HCT116 (cell line): ENCODE measurements at regions not wholly inside any gene's neighbourhood (a gene's known extent, or its start where the extent isn't known, plus 50 kb on each side); places are given as distances from the start of the nearest gene placed in this dataset.

Experiments used
- ATAC-seq: fragments of 200-7000 bp; cut with Tn5 transposase; 2 replicates; pipeline ENCODE4 v1.9.1; 2020; ENCODE audit warnings: mild to moderate bottlenecking, moderate library complexity
- BruUV-seq: library from RNA; stranded (reverse); fragments of 400-500 nt; replicated peaks from 2 replicates; lab custom pipeline; 2021; lab: Mats Ljungman, UMichigan
- CTCF ChIA-PET: fragments of 300-600 bp; sonication (Branson Sonifier 250); formaldehyde crosslinking; loops from one replicate; lab custom pipeline; 2021; ENCODE audit warnings: antibody characterized with exemption; lab: Charles Lee
- POLR2A ChIA-PET: fragments of 300-600, 350-600 bp; sonication (Branson Sonifier 250); formaldehyde crosslinking; loops from one replicate; lab custom pipeline; 2021; ENCODE audit warnings: antibody characterized with exemption; lab: Charles Lee
- RAD21 ChIA-PET, 2 experiments: fragments of 300-600 bp; sonication (Branson Sonifier 250); formaldehyde crosslinking; loops; one replicate each; lab custom pipeline; 2023; ENCODE audit warnings: low total read pairs in 2 of 2; ENCODE audit not compliant: uncharacterized antibody in 2 of 2, unreplicated experiment in 2 of 2, low non-redundant PET in 1 of 2; lab: Charles Lee
- DNase-seq: peaks from one replicate; pipeline ENCODE4 v3.0.0-alpha.2; 2010; ENCODE audit warnings: low read depth, low spot score
- H2AFZ ChIP-seq: fragments of 200-600 bp; shearing (Covaris generic), sonication (generic); 2 replicates; pipeline ENCODE4 v1.6.1; 2017; ENCODE audit warnings: low read depth, mixed run types, mixed read lengths, antibody characterized with exemption, low read length; ENCODE audit not compliant: poor library complexity, severe bottlenecking
- H3K27ac ChIP-seq: 2 replicates; pipeline ENCODE4 v1.5.1; 2012; ENCODE audit warnings: low read depth, low read length
- H3K27me3 ChIP-seq: fragments of 200-600 bp; sonication (generic); 2 replicates; pipeline ENCODE4 v1.6.1; 2016; ENCODE audit warnings: mixed run types, low read length, mixed read lengths; ENCODE audit not compliant: insufficient read depth
- H3K36me3 ChIP-seq, 2 experiments: fragments of 200-500 bp in 1 of 2; fragments of 200-600 bp in 1 of 2; sonication (Bioruptor generic) in 1 of 2; sonication (generic) in 1 of 2; 2 replicates each; pipeline versions ENCODE4 v1.5.1 to v1.6.1; 2014 to 2016; ENCODE audit warnings: low read length in 2 of 2, inconsistent platforms in 1 of 2, mixed read lengths in 1 of 2, mixed run types in 1 of 2; ENCODE audit not compliant: insufficient read depth in 2 of 2, control insufficient read depth in 1 of 2
- H3K4me1 ChIP-seq, 2 experiments: fragments of 200-600 bp in 1 of 2; sonication (generic) in 1 of 2; 2 replicates each; pipeline versions ENCODE4 v1.5.1 to v1.6.1; 2012 to 2017; ENCODE audit warnings: low read length in 2 of 2, inconsistent platforms in 1 of 2, mild to moderate bottlenecking in 1 of 2, mixed read lengths in 1 of 2, mixed run types in 1 of 2, moderate library complexity in 1 of 2; ENCODE audit not compliant: insufficient read depth in 2 of 2, control insufficient read depth in 1 of 2
- H3K4me2 ChIP-seq: fragments of 200-600 bp; sonication (generic); 2 replicates; pipeline ENCODE4 v1.6.1; 2017; ENCODE audit warnings: mixed run types, low read length, mixed read lengths
- H3K4me3 ChIP-seq, 2 experiments: fragments of 200-600 bp in 1 of 2; sonication (generic) in 1 of 2; replicated peaks in 1 of 2; 2 replicates each; pipeline ENCODE4 v1.5.1; 2011 to 2016; ENCODE audit warnings: low read length in 2 of 2, control low read depth in 1 of 2, low read depth in 1 of 2, mild to moderate bottlenecking in 1 of 2, mixed read lengths in 1 of 2, mixed run types in 1 of 2
- H3K79me2 ChIP-seq: fragments of 200-600 bp; sonication (generic); 2 replicates; pipeline ENCODE4 v1.6.1; 2017; ENCODE audit warnings: mild to moderate bottlenecking, mixed run types, low read length, moderate library complexity, mixed read lengths; ENCODE audit not compliant: insufficient read depth
- H3K9ac ChIP-seq: fragments of 200-600 bp; sonication (generic); 2 replicates; pipeline ENCODE4 v1.6.1; 2016; ENCODE audit warnings: low read length, mixed read lengths
- H3K9me2 ChIP-seq: fragments of 200-600 bp; sonication (generic), shearing (Covaris generic); 2 replicates; pipeline ENCODE4 v1.6.1; 2017; ENCODE audit warnings: mixed run types, mild to moderate bottlenecking, moderate library complexity; ENCODE audit not compliant: insufficient read depth
- H3K9me3 ChIP-seq, 2 experiments: fragments of 200-500 bp in 1 of 2; fragments of 200-600 bp in 1 of 2; sonication (Bioruptor generic) in 1 of 2; sonication (generic) in 1 of 2; 2 replicates each; pipeline ENCODE4 v1.6.1; 2014 to 2017; ENCODE audit warnings: low read length in 2 of 2, mixed read lengths in 2 of 2, inconsistent platforms in 1 of 2, low read depth in 1 of 2, mild to moderate bottlenecking in 1 of 2, mixed run types in 1 of 2, moderate library complexity in 1 of 2; ENCODE audit not compliant: control insufficient read depth in 1 of 2, insufficient read depth in 1 of 2
- H4K20me1 ChIP-seq: fragments of 200-600 bp; sonication (generic), shearing (Covaris generic); 2 replicates; pipeline ENCODE4 v1.6.1; 2017; ENCODE audit warnings: mixed run types, mild to moderate bottlenecking, moderate library complexity; ENCODE audit not compliant: insufficient read depth
- CBX3 ChIP-seq: IDR thresholded peaks from 2 replicates; pipeline ENCODE4 v1.6.1; 2012; ENCODE audit warnings: low read depth
- SP1 ChIP-seq: IDR thresholded peaks from 2 replicates; pipeline ENCODE4 v1.6.1; 2012; ENCODE audit warnings: low read depth
- SRF ChIP-seq: IDR thresholded peaks from 2 replicates; pipeline ENCODE4 v1.6.1; 2012; ENCODE audit warnings: low read depth
- TCF7L2 ChIP-seq: IDR thresholded peaks from 2 replicates; pipeline ENCODE4 v1.7.0; 2011; ENCODE audit warnings: borderline replicate concordance, inconsistent platforms; ENCODE audit not compliant: insufficient read depth, insufficient read length; ENCODE audit errors: extremely low read depth
- YY1 ChIP-seq: IDR thresholded peaks from 2 replicates; pipeline ENCODE4 v1.6.1; 2011; ENCODE audit warnings: low read length, low read depth, moderate library complexity, mild to moderate bottlenecking; ENCODE audit not compliant: insufficient replicate concordance; ENCODE audit errors: extremely low read depth
- ZNF274 ChIP-seq: fragments of 200-500 bp; sonication (Bioruptor generic); IDR thresholded peaks from 2 replicates; pipeline ENCODE4 v1.6.1; 2014; ENCODE audit warnings: mild to moderate bottlenecking, low read depth, low read length, inconsistent platforms
- intact Hi-C: fragments of 100-400 bp; cut with micrococcal nuclease; formaldehyde crosslinking; loops from 2 replicates; pipeline ENCODE4 v1.10.0; 2022
- TF ChIP-seq, protein P1 (sequence below), 3 experiments: fragments of 200-600 bp in 1 of 3; sonication (generic) in 1 of 3; IDR thresholded peaks in 2 of 3; conservative IDR thresholded peaks in 1 of 3; 2 replicates each; pipeline ENCODE4 v1.5.1; 2012 to 2017; ENCODE audit warnings: low read depth in 2 of 3, low read length in 2 of 3, antibody characterized with exemption in 1 of 3, borderline replicate concordance in 1 of 3, control low read depth in 1 of 3, mild to moderate bottlenecking in 1 of 3, mixed read lengths in 1 of 3, mixed run types in 1 of 3, moderate library complexity in 1 of 3; ENCODE audit not compliant: insufficient read depth in 1 of 3
- TF ChIP-seq, protein P2 (sequence below): IDR thresholded peaks from 2 replicates; pipeline ENCODE4 v1.6.1; 2012

DNA sequence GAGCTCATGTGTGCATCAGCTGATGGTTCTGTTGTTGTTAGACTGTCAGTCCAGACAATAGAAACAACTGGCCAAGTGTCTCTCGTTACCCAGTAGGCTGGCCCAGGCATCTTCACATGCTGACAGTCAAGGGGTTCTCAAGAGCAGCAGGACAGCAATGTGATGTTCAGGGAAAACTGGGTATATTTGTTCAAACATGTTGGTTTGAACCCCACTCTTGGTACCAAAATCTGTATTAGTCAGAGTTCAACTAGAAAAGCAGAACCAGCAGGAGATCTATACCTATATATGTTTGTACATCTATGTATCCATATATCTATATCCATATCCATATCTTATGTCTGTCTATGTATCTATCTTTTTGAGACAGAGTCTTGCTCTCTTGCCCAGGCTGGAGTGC, 108.1 kb downstream of the LRRC70 start (continued):
- TF ChIP-seq ZNF274: no peak
- no peak for TF ChIP-seq CBX3
- no peak for TF ChIP-seq SP1
- TF ChIP-seq, protein P1, sequence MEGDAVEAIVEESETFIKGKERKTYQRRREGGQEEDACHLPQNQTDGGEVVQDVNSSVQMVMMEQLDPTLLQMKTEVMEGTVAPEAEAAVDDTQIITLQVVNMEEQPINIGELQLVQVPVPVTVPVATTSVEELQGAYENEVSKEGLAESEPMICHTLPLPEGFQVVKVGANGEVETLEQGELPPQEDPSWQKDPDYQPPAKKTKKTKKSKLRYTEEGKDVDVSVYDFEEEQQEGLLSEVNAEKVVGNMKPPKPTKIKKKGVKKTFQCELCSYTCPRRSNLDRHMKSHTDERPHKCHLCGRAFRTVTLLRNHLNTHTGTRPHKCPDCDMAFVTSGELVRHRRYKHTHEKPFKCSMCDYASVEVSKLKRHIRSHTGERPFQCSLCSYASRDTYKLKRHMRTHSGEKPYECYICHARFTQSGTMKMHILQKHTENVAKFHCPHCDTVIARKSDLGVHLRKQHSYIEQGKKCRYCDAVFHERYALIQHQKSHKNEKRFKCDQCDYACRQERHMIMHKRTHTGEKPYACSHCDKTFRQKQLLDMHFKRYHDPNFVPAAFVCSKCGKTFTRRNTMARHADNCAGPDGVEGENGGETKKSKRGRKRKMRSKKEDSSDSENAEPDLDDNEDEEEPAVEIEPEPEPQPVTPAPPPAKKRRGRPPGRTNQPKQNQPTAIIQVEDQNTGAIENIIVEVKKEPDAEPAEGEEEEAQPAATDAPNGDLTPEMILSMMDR (IDR thresholded peaks at IDR 0.05 in 2 of 3, conservative IDR thresholded peaks at IDR 0.05 in 1 of 3; ENCODE audit: borderline replicate concordance in 1 of 3, insufficient read depth in 1 of 3, low read depth in 2 of 3, low read length in 2 of 3): no peak
- TF ChIP-seq TCF7L2: no peak
- TF ChIP-seq YY1: no peak

DNA sequence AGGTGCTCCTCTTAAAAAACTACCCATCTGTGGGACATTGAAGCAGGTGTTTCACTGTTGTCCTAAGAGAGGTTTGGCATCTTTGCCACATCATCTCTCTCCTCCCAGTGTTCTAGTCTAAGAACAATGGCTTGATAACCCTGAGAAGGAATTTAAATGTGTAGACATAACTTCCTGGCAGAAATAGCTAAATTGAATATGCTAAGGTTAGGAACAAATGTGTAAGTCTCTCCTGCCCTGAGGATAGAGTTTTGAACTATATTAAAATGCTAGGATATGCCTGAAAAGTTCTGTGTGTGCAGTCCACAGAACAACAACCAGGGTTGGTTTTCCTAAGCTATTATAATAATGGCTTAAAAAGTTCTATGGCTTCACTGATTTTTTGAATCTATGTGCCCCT, 106.6 kb downstream of the LRRC70 start:
- Histone ChIP-seq H3K27me3 (no peaks in the 10 kb centered on the region), H3K9me2 (no peaks in the 10 kb centered on the region), H3K4me3 (no peak overlapping the region), H2AFZ (no peak overlapping the region), H4K20me1 (no peaks in the 10 kb centered on the region), H3K9ac (no peak overlapping the region), H3K4me1 (no peaks in the 10 kb centered on the region), H3K27ac (no peak overlapping the region), H3K36me3 (no peaks in the 10 kb centered on the region), H3K9me3 (no peaks in the 10 kb centered on the region), H3K79me2 (no peaks in the 10 kb centered on the region), H3K4me2 (no peak overlapping the region)
- DNase-seq (no peak), ATAC-seq (no peak)
- CTCF ChIA-PET: no interaction called here
- RAD21 ChIA-PET: no interaction called here
- intact Hi-C loops: no loop called here
- no TSS peak for BruUV-seq
- POLR2A ChIA-PET: no interaction called here
- TF ChIP-seq SRF (no peak), SP1 (no peak), CBX3 (no peak), ZNF274 (no peak)
- TF ChIP-seq, protein P2, sequence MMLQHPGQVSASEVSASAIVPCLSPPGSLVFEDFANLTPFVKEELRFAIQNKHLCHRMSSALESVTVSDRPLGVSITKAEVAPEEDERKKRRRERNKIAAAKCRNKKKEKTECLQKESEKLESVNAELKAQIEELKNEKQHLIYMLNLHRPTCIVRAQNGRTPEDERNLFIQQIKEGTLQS: no peak
